Thyroid gland (tissue), 4 donors: ENCODE measurements at regions not wholly inside any gene's neighbourhood (a gene's known extent, or its start where the extent isn't known, plus 50 kb on each side); places are given as distances from the start of the nearest gene placed in this dataset.

Experiments used
- DNase-seq, 2 donors: peaks; one replicate each; pipeline ENCODE4 v3.0.0-alpha.2; 2019
- H3K27ac ChIP-seq, 3 donors: fragments of 200-600 bp; sonication (generic); 1 replicate in 2 of 3; 2 replicates in 1 of 3; pipeline ENCODE4 v1.5.1; 2016 to 2019; ENCODE audit warnings: mild to moderate bottlenecking in 1 of 3, moderate library complexity in 1 of 3
- H3K27me3 ChIP-seq: fragments of 200-600 bp; sonication (generic); one replicate; pipeline ENCODE4 v1.5.1; 2019
- H3K36me3 ChIP-seq, 2 donors: fragments of 200-600 bp; sonication (generic); one replicate each; pipeline ENCODE4 v1.5.1; 2016 to 2019
- H3K4me1 ChIP-seq, 2 donors: fragments of 200-600 bp; sonication (generic); one replicate each; pipeline ENCODE4 v1.5.1; 2017 to 2019
- H3K4me3 ChIP-seq, 3 donors: fragments of 200-600 bp; sonication (generic); replicated peaks in 1 of 3; 1 replicate in 2 of 3; 2 replicates in 1 of 3; pipeline ENCODE4 v1.5.1; 2016; ENCODE audit warnings: mild to moderate bottlenecking in 1 of 3
- H3K9me3 ChIP-seq: fragments of 200-600 bp; sonication (generic); one replicate; pipeline ENCODE4 v1.5.1; 2017
- POLR2A ChIP-seq, 2 donors: fragments of 450-650 bp; IDR thresholded peaks; one replicate each; pipeline ENCODE4 v1.6.1; 2017; ENCODE audit warnings: antibody characterized with exemption in 2 of 2, mild to moderate bottlenecking in 2 of 2, moderate library complexity in 1 of 2
- WGBS, 2 donors: methylation state at CpG; one replicate each; pipeline ENCODE4 v1.1.5; 2017; 5-methylcytosine and 5-hydroxymethylcytosine counted together
- intact Hi-C: fragments of 100-400 bp; cut with DNase I; formaldehyde crosslinking; loops from one replicate; pipeline ENCODE4 v1.15.1; 2023
- TF ChIP-seq, protein P1 (sequence below), 6 experiments: fragments of 200-600 bp in 3 of 6; fragments of 450-650 bp in 3 of 6; sonication (generic) in 3 of 6; IDR thresholded peaks; one replicate each; pipeline ENCODE4 v1.5.1; 2016 to 2019; ENCODE audit warnings: antibody characterized with exemption in 6 of 6, mild to moderate bottlenecking in 2 of 6, inconsistent platforms in 1 of 6, moderate library complexity in 1 of 6

DNA sequence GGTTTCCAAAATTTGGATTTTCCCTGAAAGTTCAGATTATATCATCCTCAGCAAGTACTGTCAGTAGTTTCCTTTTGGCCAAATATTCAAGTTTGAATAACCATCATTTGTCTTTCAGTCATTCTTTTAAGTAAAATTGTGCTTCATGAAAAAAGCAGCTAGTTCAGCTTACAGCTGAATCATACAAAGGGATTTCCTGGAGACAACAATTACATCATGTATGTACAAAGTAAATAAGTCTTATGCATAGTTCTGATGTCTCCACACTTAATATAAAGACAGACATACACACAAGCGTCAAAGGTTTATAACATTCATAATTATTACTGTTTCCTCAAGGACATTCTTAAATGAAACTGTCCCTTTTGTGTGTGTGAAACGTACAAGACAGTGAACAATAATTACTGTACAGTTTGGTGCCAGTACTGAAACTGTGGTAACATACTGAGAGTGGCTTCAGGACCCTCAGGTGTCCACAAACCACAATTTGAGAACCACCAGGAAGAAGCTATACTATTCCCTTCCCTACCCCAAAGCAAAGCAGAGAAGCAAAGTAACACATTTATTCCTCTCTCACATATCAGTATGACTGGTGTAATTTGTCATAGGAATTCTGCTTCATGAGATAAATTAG is 746.6 kb downstream of the TAF11L14 start:
- intact Hi-C loops, result no loop called here
- Histone ChIP-seq H3K27me3 (no peaks in the 10 kb centered on the region), H3K9me3 (no peaks in the 10 kb centered on the region), H3K27ac (no peak overlapping the region), H3K4me3 (no peak overlapping the region), H3K36me3 (no peaks in the 10 kb centered on the region), H3K4me1 (peaks cover 0 to 3% of the 10 kb centered on the region in 2 donors)
- no peak for DNase-seq
- TF ChIP-seq POLR2A (IDR thresholded peaks at IDR 0.05), result no peak
- TF ChIP-seq, protein P1, sequence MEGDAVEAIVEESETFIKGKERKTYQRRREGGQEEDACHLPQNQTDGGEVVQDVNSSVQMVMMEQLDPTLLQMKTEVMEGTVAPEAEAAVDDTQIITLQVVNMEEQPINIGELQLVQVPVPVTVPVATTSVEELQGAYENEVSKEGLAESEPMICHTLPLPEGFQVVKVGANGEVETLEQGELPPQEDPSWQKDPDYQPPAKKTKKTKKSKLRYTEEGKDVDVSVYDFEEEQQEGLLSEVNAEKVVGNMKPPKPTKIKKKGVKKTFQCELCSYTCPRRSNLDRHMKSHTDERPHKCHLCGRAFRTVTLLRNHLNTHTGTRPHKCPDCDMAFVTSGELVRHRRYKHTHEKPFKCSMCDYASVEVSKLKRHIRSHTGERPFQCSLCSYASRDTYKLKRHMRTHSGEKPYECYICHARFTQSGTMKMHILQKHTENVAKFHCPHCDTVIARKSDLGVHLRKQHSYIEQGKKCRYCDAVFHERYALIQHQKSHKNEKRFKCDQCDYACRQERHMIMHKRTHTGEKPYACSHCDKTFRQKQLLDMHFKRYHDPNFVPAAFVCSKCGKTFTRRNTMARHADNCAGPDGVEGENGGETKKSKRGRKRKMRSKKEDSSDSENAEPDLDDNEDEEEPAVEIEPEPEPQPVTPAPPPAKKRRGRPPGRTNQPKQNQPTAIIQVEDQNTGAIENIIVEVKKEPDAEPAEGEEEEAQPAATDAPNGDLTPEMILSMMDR (IDR thresholded peaks at IDR 0.05), result no peak
- 79 to 84% methylated on average over 2 of the region's 2 CpGs for WGBS, 2 donors

DNA sequence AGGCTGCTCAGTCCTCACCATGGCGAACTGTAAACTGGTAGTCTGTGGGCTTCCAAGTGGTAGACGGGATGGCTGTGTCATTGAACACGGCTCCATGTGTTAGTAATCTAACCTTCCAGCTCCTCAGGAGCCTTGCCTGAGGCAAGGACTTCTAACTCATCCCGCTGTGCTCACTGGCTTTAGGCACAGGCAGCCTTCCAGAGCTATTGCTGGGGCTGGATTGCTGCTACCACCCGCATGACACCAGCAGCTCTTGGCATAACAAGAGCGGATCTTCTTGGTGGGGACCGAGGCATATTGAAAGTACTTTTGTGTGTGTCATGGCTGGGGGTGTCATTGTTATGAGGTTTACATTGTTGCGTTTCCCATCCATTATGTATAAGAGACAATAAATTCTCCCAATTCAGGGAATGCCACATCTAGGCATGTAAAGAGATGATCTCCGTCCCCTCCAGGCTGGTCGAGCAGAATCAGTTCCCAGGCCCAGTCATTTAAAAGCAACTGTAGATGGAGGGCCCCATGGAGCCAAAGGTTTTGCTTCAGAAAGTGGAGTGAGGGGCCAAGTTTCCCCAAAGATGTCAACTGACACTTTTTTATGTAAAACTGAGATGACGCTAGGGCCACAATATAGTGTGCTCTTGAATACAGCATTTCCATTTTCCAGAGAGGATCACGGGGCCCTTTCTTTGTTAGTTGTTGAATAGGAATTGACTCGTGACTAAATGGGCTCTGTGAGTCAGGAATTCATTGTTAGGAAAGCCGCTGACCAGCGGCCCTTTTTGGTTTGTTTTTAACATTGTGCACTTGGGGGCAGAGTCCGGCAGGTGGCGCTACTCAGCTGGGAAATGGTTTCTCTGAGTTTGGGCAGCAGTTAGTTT is 759.5 kb downstream of the TAF11L14 start:
- peak; percentile 63 to 73 for DNase-seq
- Histone ChIP-seq H3K27ac (no peak overlapping the region), H3K27me3 (no peaks in the 10 kb centered on the region), H3K4me3 (no peak overlapping the region), H3K4me1 (no peaks in the 10 kb centered on the region), H3K36me3 (no peaks in the 10 kb centered on the region), H3K9me3 (no peaks in the 10 kb centered on the region)
- intact Hi-C loops, result no loop called here
- TF ChIP-seq, protein P1 (IDR thresholded peaks at IDR 0.05), result peak; percentile 55 to 84 (median 68)
- TF ChIP-seq POLR2A (IDR thresholded peaks at IDR 0.05), result no peak
- WGBS, 2 donors, result 50 to 54% methylated on average over 16 to 17 of the region's 17 CpGs

DNA sequence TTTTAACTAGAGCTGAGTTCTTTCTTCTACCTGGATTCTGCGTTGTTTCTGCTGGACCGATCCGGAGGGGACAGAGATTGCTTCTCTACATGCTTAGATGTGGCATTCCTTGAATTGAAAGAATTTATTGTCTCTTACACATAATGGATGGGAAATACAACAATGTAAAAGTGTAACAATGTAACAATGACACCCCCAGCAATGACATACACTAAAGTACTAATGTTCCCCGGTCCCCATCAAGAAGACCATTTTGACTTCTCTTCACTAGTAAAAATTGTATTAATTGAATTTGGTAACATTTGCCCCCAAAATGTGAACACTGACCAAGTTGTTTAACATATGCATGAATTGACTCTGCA is 760.2 kb downstream of the TAF11L14 start:
- TF ChIP-seq, protein P1 (IDR thresholded peaks at IDR 0.05), result no peak
- TF ChIP-seq POLR2A (IDR thresholded peaks at IDR 0.05), result no peak
- DNase-seq, result no peak
- Histone ChIP-seq H3K9me3 (no peaks in the 10 kb centered on the region), H3K4me1 (no peaks in the 10 kb centered on the region), H3K36me3 (no peaks in the 10 kb centered on the region), H3K4me3 (no peak overlapping the region), H3K27ac (no peak overlapping the region), H3K27me3 (no peaks in the 10 kb centered on the region)
- intact Hi-C loops, result no loop called here
- WGBS, 2 donors, result 23 to 25% methylated on average over 4 of the region's 4 CpGs

DNA sequence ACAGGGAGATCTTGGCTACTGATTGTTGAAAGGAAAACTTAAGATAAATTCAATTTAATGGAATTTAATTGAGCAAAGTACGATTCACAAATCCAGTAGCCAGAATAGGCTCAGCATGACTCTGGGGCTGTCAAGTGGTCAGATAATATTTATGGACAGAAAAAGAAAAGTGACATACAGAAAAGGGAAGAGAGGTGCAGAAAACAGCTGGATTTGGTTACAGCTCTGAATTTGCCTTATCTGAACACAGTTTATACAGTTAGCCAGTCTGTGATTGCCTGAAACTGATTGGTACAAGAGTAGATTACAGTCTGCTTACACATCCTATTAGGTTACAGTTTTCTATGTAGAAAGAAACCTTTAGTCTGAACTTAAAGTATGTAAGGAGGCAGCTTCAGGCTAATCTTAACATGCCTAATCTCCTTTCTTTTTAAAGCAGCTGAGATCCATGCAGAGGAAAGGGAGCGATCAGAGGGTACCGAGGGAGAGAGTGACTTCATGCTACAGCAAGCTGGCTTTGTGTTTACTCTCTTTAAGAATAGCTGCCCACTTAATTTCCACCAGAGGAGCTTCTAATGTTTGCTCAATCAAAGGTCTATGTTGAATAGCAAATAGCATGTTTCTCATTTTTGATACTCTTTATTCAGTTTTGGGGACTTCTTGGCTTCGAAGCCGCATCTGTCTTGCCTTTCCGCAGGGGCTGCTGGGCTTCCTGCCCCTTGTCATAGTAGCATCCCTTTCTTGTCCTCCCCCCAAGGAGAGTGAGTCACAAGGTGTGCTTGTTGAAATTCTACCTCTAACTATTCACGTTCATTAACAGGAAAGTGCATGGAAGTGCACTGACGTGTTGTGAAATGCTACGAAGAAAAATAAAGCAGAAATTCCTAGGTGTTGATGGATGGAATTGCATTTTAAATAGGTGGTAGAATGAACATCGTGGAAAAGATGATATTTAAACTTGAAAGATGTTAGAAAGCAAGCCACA is 761.2 kb downstream of the TAF11L14 start:
- no peaks in the 10 kb centered on the region for H3K9me3 ChIP-seq
- 79 to 82% methylated on average over 10 of the region's 10 CpGs for WGBS, 2 donors
- no peak for DNase-seq
- H3K4me3 ChIP-seq, result no peak overlapping the region
- H3K27me3 ChIP-seq, result no peaks in the 10 kb centered on the region
- no peak overlapping the region for H3K27ac ChIP-seq
- intact Hi-C loops, result no loop called here
- H3K36me3 ChIP-seq, result no peaks in the 10 kb centered on the region
- TF ChIP-seq POLR2A (IDR thresholded peaks at IDR 0.05), result no peak
- TF ChIP-seq, protein P1 (IDR thresholded peaks at IDR 0.05), result no peak
- no peaks in the 10 kb centered on the region for H3K4me1 ChIP-seq
